HCT116 (cell line): ENCODE measurements at regions not wholly inside any gene's neighbourhood (a gene's known extent, or its start where the extent isn't known, plus 50 kb on each side); places are given as distances from the start of the nearest gene placed in this dataset.
A peak's percentile ranks its signal among the peaks of the same experiment; 100 is the strongest.

ENCODE experiments used
- ATAC-seq: fragments of 200-7000 bp; cut with Tn5 transposase; 2 replicates; pipeline ENCODE4 v1.9.1; 2020; ENCODE audit warnings: mild to moderate bottlenecking, moderate library complexity
- BruUV-seq: library from RNA; stranded (reverse); fragments of 400-500 nt; replicated peaks from 2 replicates; lab custom pipeline; 2021; lab: Mats Ljungman, UMichigan
- CTCF ChIA-PET: fragments of 300-600 bp; sonication (Branson Sonifier 250); formaldehyde crosslinking; loops from one replicate; lab custom pipeline; 2021; ENCODE audit warnings: antibody characterized with exemption; lab: Charles Lee
- POLR2A ChIA-PET: fragments of 300-600, 350-600 bp; sonication (Branson Sonifier 250); formaldehyde crosslinking; loops from one replicate; lab custom pipeline; 2021; ENCODE audit warnings: antibody characterized with exemption; lab: Charles Lee
- RAD21 ChIA-PET, 2 experiments: fragments of 300-600 bp; sonication (Branson Sonifier 250); formaldehyde crosslinking; loops; one replicate each; lab custom pipeline; 2023; ENCODE audit warnings: low total read pairs in 2 of 2; ENCODE audit not compliant: uncharacterized antibody in 2 of 2, unreplicated experiment in 2 of 2, low non-redundant PET in 1 of 2; lab: Charles Lee
- DNase-seq: peaks from one replicate; pipeline ENCODE4 v3.0.0-alpha.2; 2010; ENCODE audit warnings: low read depth, low spot score
- H2AFZ ChIP-seq: fragments of 200-600 bp; shearing (Covaris generic), sonication (generic); 2 replicates; pipeline ENCODE4 v1.6.1; 2017; ENCODE audit warnings: low read depth, mixed run types, mixed read lengths, antibody characterized with exemption, low read length; ENCODE audit not compliant: poor library complexity, severe bottlenecking
- H3K27ac ChIP-seq: 2 replicates; pipeline ENCODE4 v1.5.1; 2012; ENCODE audit warnings: low read depth, low read length
- H3K27me3 ChIP-seq: fragments of 200-600 bp; sonication (generic); 2 replicates; pipeline ENCODE4 v1.6.1; 2016; ENCODE audit warnings: mixed run types, low read length, mixed read lengths; ENCODE audit not compliant: insufficient read depth
- H3K36me3 ChIP-seq, 2 experiments: fragments of 200-500 bp in 1 of 2; fragments of 200-600 bp in 1 of 2; sonication (Bioruptor generic) in 1 of 2; sonication (generic) in 1 of 2; 2 replicates each; pipeline versions ENCODE4 v1.5.1 to v1.6.1; 2014 to 2016; ENCODE audit warnings: low read length in 2 of 2, inconsistent platforms in 1 of 2, mixed read lengths in 1 of 2, mixed run types in 1 of 2; ENCODE audit not compliant: insufficient read depth in 2 of 2, control insufficient read depth in 1 of 2
- H3K4me1 ChIP-seq, 2 experiments: fragments of 200-600 bp in 1 of 2; sonication (generic) in 1 of 2; 2 replicates each; pipeline versions ENCODE4 v1.5.1 to v1.6.1; 2012 to 2017; ENCODE audit warnings: low read length in 2 of 2, inconsistent platforms in 1 of 2, mild to moderate bottlenecking in 1 of 2, mixed read lengths in 1 of 2, mixed run types in 1 of 2, moderate library complexity in 1 of 2; ENCODE audit not compliant: insufficient read depth in 2 of 2, control insufficient read depth in 1 of 2
- H3K4me2 ChIP-seq: fragments of 200-600 bp; sonication (generic); 2 replicates; pipeline ENCODE4 v1.6.1; 2017; ENCODE audit warnings: mixed run types, low read length, mixed read lengths
- H3K4me3 ChIP-seq, 2 experiments: fragments of 200-600 bp in 1 of 2; sonication (generic) in 1 of 2; replicated peaks in 1 of 2; 2 replicates each; pipeline ENCODE4 v1.5.1; 2011 to 2016; ENCODE audit warnings: low read length in 2 of 2, control low read depth in 1 of 2, low read depth in 1 of 2, mild to moderate bottlenecking in 1 of 2, mixed read lengths in 1 of 2, mixed run types in 1 of 2
- H3K79me2 ChIP-seq: fragments of 200-600 bp; sonication (generic); 2 replicates; pipeline ENCODE4 v1.6.1; 2017; ENCODE audit warnings: mild to moderate bottlenecking, mixed run types, low read length, moderate library complexity, mixed read lengths; ENCODE audit not compliant: insufficient read depth
- H3K9ac ChIP-seq: fragments of 200-600 bp; sonication (generic); 2 replicates; pipeline ENCODE4 v1.6.1; 2016; ENCODE audit warnings: low read length, mixed read lengths
- H3K9me2 ChIP-seq: fragments of 200-600 bp; sonication (generic), shearing (Covaris generic); 2 replicates; pipeline ENCODE4 v1.6.1; 2017; ENCODE audit warnings: mixed run types, mild to moderate bottlenecking, moderate library complexity; ENCODE audit not compliant: insufficient read depth
- H3K9me3 ChIP-seq, 2 experiments: fragments of 200-500 bp in 1 of 2; fragments of 200-600 bp in 1 of 2; sonication (Bioruptor generic) in 1 of 2; sonication (generic) in 1 of 2; 2 replicates each; pipeline ENCODE4 v1.6.1; 2014 to 2017; ENCODE audit warnings: low read length in 2 of 2, mixed read lengths in 2 of 2, inconsistent platforms in 1 of 2, low read depth in 1 of 2, mild to moderate bottlenecking in 1 of 2, mixed run types in 1 of 2, moderate library complexity in 1 of 2; ENCODE audit not compliant: control insufficient read depth in 1 of 2, insufficient read depth in 1 of 2
- H4K20me1 ChIP-seq: fragments of 200-600 bp; sonication (generic), shearing (Covaris generic); 2 replicates; pipeline ENCODE4 v1.6.1; 2017; ENCODE audit warnings: mixed run types, mild to moderate bottlenecking, moderate library complexity; ENCODE audit not compliant: insufficient read depth
- CEBPB ChIP-seq: IDR thresholded peaks from 2 replicates; pipeline ENCODE4 v1.6.1; 2012; ENCODE audit warnings: low read depth
- EGR1 ChIP-seq: IDR thresholded peaks from 2 replicates; pipeline ENCODE4 v1.6.1; 2012; ENCODE audit warnings: low read depth
- ELF1 ChIP-seq: IDR thresholded peaks from 2 replicates; pipeline ENCODE4 v1.6.1; 2012; ENCODE audit warnings: low read depth, borderline replicate concordance
- EZH2 ChIP-seq: fragments of 200-600 bp; sonication (generic); IDR thresholded peaks from 2 replicates; pipeline ENCODE4 v1.6.1; 2017; ENCODE audit warnings: antibody characterized with exemption, mixed run types
- FOSL1 ChIP-seq: IDR thresholded peaks from 2 replicates; pipeline ENCODE4 v1.6.1; 2012; ENCODE audit warnings: low read depth
- MAX ChIP-seq: IDR thresholded peaks from 2 replicates; pipeline ENCODE4 v1.6.1; 2012
- POLR2AphosphoS5 ChIP-seq: IDR thresholded peaks from 2 replicates; pipeline ENCODE4 v1.6.1; 2011; ENCODE audit warnings: mild to moderate bottlenecking, low read depth, low read length, moderate library complexity
- RAD21 ChIP-seq: IDR thresholded peaks from 2 replicates; pipeline ENCODE4 v1.6.1; 2012; ENCODE audit warnings: low read depth, mild to moderate bottlenecking
- REST ChIP-seq: IDR thresholded peaks from 2 replicates; pipeline ENCODE4 v1.6.1; 2012; ENCODE audit warnings: low read depth
- SP1 ChIP-seq: IDR thresholded peaks from 2 replicates; pipeline ENCODE4 v1.6.1; 2012; ENCODE audit warnings: low read depth
- SRF ChIP-seq: IDR thresholded peaks from 2 replicates; pipeline ENCODE4 v1.6.1; 2012; ENCODE audit warnings: low read depth
- TCF7L2 ChIP-seq: IDR thresholded peaks from 2 replicates; pipeline ENCODE4 v1.7.0; 2011; ENCODE audit warnings: borderline replicate concordance, inconsistent platforms; ENCODE audit not compliant: insufficient read depth, insufficient read length; ENCODE audit errors: extremely low read depth
- ZBTB33 ChIP-seq: IDR thresholded peaks from 2 replicates; pipeline ENCODE4 v1.6.1; 2011; ENCODE audit warnings: mild to moderate bottlenecking, low read length, moderate library complexity; ENCODE audit not compliant: insufficient replicate concordance; ENCODE audit errors: extremely low read depth
- ZFX ChIP-seq: fragments of 450-650 bp; IDR thresholded peaks from 2 replicates; pipeline ENCODE4 v1.6.1; 2017
- ZNF274 ChIP-seq: fragments of 200-500 bp; sonication (Bioruptor generic); IDR thresholded peaks from 2 replicates; pipeline ENCODE4 v1.6.1; 2014; ENCODE audit warnings: mild to moderate bottlenecking, low read depth, low read length, inconsistent platforms
- intact Hi-C: fragments of 100-400 bp; cut with micrococcal nuclease; formaldehyde crosslinking; loops from 2 replicates; pipeline ENCODE4 v1.10.0; 2022
- TF ChIP-seq, protein P1 (sequence below), 3 experiments: fragments of 200-600 bp in 1 of 3; sonication (generic) in 1 of 3; IDR thresholded peaks in 2 of 3; conservative IDR thresholded peaks in 1 of 3; 2 replicates each; pipeline ENCODE4 v1.5.1; 2012 to 2017; ENCODE audit warnings: low read depth in 2 of 3, low read length in 2 of 3, antibody characterized with exemption in 1 of 3, borderline replicate concordance in 1 of 3, control low read depth in 1 of 3, mild to moderate bottlenecking in 1 of 3, mixed read lengths in 1 of 3, mixed run types in 1 of 3, moderate library complexity in 1 of 3; ENCODE audit not compliant: insufficient read depth in 1 of 3

DNA sequence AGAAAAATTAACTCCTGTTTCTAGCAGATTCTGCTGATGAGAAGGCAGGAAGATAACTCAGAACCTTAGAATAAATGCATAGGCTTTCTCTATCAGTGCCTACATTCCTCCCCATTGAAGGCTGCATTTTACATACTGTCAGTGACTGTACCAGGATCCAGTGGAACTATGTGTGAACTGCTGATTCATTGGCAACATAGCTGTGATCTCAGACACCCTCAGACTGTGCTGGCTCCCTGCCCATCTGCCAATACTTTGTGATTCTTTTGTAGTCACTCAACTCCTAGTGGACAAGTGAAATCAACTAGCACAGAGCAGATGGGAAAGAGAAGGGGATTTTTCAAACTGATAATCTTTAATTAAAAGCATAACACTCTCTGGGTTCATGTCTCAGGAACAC is 375.8 kb downstream of the MDFIC start:
- no peak overlapping the region for H3K4me3 ChIP-seq
- peak; percentile 32 for DNase-seq
- no peaks in the 10 kb centered on the region for H4K20me1 ChIP-seq
- H3K4me1 ChIP-seq, result peaks cover 0 to 6% of the 10 kb centered on the region in 2 experiments; a peak in 2 of 4 replicates
- POLR2A ChIA-PET, result no interaction called here
- H3K36me3 ChIP-seq, result no peaks in the 10 kb centered on the region
- TF ChIP-seq ZBTB33 (no peak), SRF (no peak), CEBPB (no peak), SP1 (no peak), ZFX (no peak), ELF1 (no peak), EZH2 (no peak), RAD21 (no peak), EGR1 (no peak), ZNF274 (no peak), REST (no peak), TCF7L2 (no peak), FOSL1 (no peak), MAX (no peak), POLR2AphosphoS5 (no peak)
- TF ChIP-seq, protein P1, sequence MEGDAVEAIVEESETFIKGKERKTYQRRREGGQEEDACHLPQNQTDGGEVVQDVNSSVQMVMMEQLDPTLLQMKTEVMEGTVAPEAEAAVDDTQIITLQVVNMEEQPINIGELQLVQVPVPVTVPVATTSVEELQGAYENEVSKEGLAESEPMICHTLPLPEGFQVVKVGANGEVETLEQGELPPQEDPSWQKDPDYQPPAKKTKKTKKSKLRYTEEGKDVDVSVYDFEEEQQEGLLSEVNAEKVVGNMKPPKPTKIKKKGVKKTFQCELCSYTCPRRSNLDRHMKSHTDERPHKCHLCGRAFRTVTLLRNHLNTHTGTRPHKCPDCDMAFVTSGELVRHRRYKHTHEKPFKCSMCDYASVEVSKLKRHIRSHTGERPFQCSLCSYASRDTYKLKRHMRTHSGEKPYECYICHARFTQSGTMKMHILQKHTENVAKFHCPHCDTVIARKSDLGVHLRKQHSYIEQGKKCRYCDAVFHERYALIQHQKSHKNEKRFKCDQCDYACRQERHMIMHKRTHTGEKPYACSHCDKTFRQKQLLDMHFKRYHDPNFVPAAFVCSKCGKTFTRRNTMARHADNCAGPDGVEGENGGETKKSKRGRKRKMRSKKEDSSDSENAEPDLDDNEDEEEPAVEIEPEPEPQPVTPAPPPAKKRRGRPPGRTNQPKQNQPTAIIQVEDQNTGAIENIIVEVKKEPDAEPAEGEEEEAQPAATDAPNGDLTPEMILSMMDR (IDR thresholded peaks at IDR 0.05 in 2 of 3, conservative IDR thresholded peaks at IDR 0.05 in 1 of 3; ENCODE audit: borderline replicate concordance in 1 of 3, insufficient read depth in 1 of 3, low read depth in 2 of 3, low read length in 2 of 3), result no peak
- TF ChIP-seq, all 23 proteins: peak for 0
- no peaks in the 10 kb centered on the region for H3K9me3 ChIP-seq
- no peaks in the 10 kb centered on the region for H3K9me2 ChIP-seq
- peak; percentile 69 for ATAC-seq
- BruUV-seq, result no TSS peak
- no peaks in the 10 kb centered on the region for H3K27me3 ChIP-seq
- H3K27ac ChIP-seq, result no peak overlapping the region
- ChIA-PET CTCF (no interaction called here), RAD21 (no interaction called here)
- no peak overlapping the region for H2AFZ ChIP-seq
- no peak overlapping the region for H3K4me2 ChIP-seq
- H3K79me2 ChIP-seq, result no peaks in the 10 kb centered on the region
- intact Hi-C loops, result no loop called here
- no peak overlapping the region for H3K9ac ChIP-seq
